Fibroblast of pulmonary artery (primary cell): ENCODE measurements at regions not wholly inside any gene's neighbourhood (a gene's known extent, or its start where the extent isn't known, plus 50 kb on each side); places are given as distances from the start of the nearest gene placed in this dataset.
"Not testable (repeated sequence)": the region's sequence is repeated elsewhere in the genome, so short reads cannot be mapped to it uniquely, and the experiment has no call there.

ENCODE experiments used
- DNase-seq: peaks from one replicate; pipeline ENCODE4 v3.0.0-alpha.2; 2010; ENCODE audit warnings: low read depth
- H3K4me3 ChIP-seq: replicated peaks from 2 replicates; pipeline ENCODE4 v1.5.1; 2011; ENCODE audit warnings: low read depth, mild to moderate bottlenecking, control low read depth, low read length, moderate library complexity
- CTCF ChIP-seq: IDR thresholded peaks from 2 replicates; pipeline ENCODE4 v1.5.1; 2011; ENCODE audit warnings: mild to moderate bottlenecking, control low read depth, low read length, inconsistent platforms; ENCODE audit errors: missing control alignments

- H3K4me3 ChIP-seq, result no peak overlapping the region
- no peak for TF ChIP-seq CTCF
- no peak for DNase-seq
Observed at GRCh38 chr2:187775651-187776050, 221.4 kb upstream of the TFPI start.

GRCh38 chr2:187782301-187782700 is 228.1 kb upstream of the TFPI start:
- DNase-seq, result no peak
- no peak for TF ChIP-seq CTCF
- no peak overlapping the region for H3K4me3 ChIP-seq

DNA sequence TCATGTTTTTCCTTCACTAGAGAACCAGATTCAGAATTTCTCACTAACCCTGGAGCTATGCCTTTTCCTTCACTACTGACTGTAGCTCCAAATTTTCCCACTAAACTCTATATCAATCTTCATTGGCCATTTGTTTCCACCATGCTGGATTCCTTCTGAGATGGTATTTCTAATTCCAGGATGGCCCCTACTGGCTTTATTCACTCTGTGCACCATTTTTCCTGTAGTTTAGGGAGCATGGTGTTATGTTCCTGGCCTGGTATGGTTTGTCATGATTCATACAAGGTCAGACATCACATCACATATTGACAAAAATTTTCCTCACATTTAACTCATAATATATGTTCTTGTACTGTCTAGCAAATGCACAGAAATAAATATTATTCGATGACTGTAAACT is 229.2 kb upstream of the TFPI start:
- TF ChIP-seq CTCF, result no peak
- no peak overlapping the region for H3K4me3 ChIP-seq
- no peak for DNase-seq

- DNase-seq, H3K4me3 ChIP-seq: not testable (repeated sequence)
Observed at GRCh38 chr2:187784138-187784537, 229.9 kb upstream of the TFPI start.

GRCh38 chr2:187799601-187800000 is 245.4 kb upstream of the TFPI start:
- DNase-seq, result no peak
- no peak for TF ChIP-seq CTCF

GRCh38 chr2:187803816-187804215 is 249.6 kb upstream of the TFPI start:
- DNase-seq, result no peak
- TF ChIP-seq CTCF, result no peak
- H3K4me3 ChIP-seq, result no peak overlapping the region

More at GRCh38 chr2:187799601-187800000, 245.4 kb upstream of the TFPI start:
- H3K4me3 ChIP-seq, result no peak overlapping the region

DNA sequence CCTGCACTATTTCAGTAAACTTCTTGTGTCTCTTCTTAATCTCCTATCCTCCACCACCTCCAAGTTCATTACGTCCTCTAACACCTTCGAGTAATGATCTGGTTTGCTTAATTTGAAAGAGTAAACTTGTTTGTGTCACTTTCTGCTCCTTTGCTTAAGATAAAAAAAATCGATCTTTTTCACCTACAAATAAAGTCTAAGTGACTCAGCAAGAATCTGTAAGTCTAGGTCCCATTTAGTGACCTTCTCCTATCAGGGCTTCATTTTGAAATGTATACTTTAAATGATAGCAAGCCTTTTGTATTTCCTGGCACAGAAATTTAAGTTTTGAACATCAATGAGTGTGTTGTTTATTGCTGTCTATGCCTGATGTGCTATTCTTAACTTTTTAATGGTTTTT is 260.9 kb upstream of the TFPI start:
- no peak overlapping the region for H3K4me3 ChIP-seq
- no peak for DNase-seq
- no peak for TF ChIP-seq CTCF

DNA sequence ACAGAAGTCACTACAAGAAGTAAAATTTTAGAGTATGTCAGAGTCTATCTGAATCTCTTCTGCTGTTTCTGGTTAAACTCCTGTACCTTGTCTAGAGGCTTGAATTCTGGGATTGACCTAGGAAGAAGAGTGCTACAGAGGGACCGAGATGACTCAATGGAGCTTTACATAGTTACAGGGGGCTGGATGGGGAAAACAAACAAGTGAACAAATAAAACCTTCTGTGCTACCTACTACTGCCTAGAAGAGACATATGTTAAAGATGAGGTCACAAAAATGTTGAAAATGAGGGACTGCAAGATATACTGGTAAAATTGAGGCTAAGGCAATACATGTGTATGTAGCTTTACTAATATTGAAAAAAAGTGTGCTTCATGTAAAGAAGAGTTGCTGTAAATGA is 265.4 kb upstream of the TFPI start:
- no peak for TF ChIP-seq CTCF
- no peak overlapping the region for H3K4me3 ChIP-seq
- DNase-seq, result no peak
